Fibroblast of skin of right biceps (primary cell): ENCODE measurements at regions not wholly inside any gene's neighbourhood (a gene's known extent, or its start where the extent isn't known, plus 50 kb on each side); places are given as distances from the start of the nearest gene placed in this dataset.
"Not testable (repeated sequence)": the region's sequence is repeated elsewhere in the genome, so short reads cannot be mapped to it uniquely, and the experiment has no call there.

ENCODE experiments used
- DNase-seq: peaks from one replicate; pipeline ENCODE4 v3.0.0-alpha.2; 2013

DNA sequence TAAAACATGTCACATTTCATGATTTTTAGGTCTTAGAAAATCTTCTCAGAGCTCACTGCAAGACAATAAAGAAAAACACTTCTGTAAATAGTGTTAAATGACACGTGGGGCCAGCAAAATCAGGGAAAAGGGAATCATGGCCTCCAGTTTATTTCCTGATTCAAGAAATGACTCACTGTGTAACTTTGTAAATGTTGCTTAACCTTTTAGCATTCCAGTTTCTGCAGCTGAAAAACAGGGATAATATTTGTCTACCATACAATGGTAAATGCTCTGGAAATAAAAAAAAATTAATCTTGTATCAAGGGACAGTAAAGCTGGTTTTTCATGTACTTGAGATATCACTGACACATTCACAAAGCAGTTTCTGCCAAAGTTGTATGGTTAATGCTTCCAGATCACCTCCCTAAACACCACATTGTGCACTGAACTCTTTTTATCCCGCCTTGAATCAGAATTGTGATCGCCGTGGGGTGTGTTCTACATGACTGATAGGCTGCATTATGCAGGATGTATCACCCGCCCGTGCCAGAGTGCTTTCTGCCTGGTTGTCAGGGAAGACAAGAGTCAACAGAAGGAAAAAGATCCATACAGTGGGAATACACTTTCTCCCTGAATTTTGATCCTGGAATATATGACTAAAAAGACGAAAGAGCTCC, 238.8 kb downstream of the IKZF2 start:
- peak; percentile 48 for DNase-seq

DNA sequence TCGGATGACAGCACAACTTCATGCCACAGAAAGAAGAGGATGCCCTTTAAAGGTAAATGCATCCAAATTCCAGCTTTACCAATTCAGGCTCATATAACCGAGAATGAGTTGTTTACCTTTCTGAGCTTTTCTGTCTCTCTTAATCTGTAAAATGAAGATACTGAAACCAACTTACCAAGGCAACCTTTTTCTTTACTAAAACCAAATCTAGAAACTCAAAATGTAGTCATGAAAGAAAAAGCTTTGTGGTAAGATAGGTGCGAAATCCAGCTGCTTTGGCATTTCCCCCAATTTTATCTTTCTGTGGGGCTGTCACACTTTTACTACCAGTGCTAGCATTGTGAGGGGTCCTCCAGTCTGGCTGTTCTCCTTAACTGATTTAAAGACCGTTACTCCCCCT, 240.4 kb downstream of the IKZF2 start:
- no peak for DNase-seq

DNA sequence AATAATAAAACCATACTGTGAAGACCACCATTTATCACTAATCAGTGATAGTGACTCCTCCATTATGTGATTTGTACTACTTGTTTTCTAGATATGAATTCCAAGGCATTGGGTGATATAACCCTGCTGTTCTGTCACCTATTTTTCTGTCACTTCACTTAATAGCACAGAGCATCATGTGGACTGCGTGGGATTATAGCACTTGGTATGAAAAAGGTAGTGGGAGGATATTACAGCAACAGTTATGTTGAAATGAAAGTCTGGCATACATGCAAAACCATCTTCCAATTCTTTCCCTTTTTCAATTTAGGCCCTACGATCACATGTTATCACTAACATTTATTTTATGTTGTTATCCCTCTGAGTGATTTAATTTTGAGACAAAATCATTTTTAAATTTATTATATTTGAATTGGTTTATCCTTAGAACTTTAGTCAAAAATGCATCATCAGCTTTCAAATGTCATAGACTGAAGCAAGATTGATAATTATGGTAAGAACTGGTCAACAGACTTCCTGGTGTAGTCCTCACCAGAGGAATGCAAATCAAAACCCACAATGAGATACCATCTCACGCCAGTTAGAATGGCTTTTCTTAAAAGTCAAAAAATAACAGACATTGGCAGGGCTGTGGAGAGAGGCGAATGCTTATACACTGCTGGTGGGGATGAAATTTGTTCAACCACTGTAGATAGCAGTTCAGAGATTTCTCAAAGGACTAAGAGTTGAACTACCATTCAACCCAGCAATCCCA, 242.6 kb downstream of the IKZF2 start:
- no peak for DNase-seq

DNA sequence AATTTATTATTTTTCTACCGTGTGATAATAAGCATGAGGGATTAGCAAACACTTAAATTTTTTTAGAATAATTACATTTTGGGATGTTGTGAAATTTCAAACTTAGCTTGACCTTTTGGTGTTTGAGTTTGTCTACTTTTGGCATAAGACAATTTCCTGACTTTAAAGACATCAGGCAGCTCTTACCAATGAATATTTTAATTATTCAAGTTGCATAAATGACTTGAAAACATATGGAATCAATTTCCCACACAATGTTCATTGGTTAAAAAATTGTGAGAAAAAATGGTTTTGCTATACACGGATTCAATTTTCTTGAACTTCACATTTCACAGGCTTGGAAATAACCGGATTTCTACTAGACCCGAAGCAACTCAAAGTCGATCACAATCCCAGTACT, 243.4 kb downstream of the IKZF2 start:
- no peak for DNase-seq

DNA sequence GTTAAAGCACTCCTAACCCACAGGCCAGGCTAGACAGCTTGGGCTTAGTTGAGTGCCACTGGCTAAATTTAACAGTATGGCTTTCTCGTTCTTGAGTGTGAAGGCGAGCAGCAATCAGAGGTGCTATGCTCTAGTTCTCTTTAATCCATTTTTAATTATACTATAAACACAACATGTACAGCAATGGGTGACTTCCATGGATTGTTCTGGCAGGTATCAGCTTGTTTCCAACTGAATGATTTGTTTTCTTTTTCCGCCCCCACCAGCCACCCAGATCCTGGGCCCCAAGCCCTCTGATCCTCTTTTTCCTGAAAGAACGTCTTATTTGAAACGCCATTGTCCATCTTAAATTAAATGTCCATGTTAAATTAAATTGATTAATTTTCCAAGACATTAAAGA, 244.8 kb downstream of the IKZF2 start:
- no peak for DNase-seq

DNA sequence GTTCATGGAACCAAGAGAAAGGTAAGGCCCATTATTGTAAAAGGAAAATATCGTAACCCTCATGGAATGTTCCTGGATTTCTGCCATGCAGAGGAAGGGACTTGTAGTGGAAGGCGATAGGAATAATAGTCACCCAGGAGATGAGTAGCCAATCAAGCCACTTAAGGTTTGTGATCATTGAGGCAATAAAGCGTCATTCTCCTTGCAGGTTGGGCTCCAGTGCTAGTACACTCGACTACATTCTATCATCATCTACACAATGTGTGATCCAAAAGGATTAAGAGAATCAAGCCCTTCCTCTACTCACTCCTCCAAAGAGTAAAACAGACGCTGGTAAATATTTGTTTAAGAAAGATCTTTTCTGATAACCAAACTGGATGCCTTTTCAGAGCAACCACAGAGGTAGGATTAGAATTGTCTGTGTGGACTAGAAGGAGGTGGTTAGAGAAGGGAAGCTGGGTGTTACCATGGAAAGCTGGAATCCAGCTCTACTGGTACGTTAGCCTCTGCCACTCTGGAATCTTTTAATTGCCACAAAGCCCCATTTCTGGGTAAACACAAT, 245.7 kb downstream of the IKZF2 start:
- DNase-seq: peak; percentile 15

DNA sequence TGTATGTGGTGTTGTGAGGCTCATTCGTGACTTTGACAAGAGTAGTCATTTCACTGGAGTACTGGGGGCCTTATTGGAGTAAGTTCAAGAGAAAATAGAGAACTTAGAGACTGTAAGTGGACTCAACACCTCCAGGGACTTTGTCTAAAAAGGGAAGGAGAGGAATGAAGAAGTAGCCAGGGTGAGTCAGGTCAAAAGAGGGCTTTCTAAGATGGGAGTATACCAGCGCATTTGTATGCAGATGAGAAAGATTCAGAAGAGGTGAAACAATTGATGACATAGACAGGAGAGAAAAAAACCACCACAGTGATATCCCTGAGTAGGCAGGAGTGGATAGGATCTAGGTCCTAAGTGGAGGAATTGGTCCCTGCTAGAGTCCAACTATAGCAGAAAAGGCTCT, 246.8 kb downstream of the IKZF2 start:
- no peak for DNase-seq

DNA sequence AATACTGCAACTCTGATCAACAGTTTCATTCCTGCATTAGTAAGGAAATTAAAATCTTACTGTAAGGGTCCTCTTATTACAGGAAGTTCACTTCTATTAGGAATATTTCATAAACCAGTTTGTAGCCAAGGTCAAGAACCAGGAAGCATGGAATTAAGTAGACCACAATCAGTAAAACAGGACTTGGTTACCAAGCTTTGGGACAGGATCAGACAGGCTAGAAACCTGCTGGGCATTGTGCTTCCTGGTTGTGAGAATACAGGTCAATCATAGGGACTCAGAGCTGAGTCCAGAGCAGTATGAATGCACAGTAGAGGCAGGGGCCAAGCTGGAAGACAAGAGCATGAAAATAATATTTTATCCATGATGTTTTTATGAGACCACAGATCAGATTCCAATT, 248.0 kb downstream of the IKZF2 start:
- DNase-seq: no peak

DNA sequence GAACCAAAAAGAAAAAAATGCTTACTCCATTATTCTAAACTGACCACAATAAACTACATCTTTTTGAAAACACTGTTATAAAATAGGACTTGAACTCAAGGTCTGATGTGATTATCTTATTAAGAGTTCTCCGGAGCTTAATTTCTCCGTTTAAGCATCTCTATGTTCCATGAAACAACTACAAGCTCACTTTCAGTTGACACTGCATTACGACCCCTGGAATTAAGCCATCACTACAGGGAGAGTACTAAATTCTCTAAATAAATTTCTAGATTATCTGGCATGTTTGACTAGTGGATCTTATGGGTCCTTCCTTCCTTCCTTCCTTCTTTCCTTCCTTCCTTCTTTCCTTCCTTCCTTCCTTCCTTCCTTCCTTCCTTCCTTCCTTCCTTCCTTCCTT, 249.0 kb downstream of the IKZF2 start:
- DNase-seq: no peak

DNA sequence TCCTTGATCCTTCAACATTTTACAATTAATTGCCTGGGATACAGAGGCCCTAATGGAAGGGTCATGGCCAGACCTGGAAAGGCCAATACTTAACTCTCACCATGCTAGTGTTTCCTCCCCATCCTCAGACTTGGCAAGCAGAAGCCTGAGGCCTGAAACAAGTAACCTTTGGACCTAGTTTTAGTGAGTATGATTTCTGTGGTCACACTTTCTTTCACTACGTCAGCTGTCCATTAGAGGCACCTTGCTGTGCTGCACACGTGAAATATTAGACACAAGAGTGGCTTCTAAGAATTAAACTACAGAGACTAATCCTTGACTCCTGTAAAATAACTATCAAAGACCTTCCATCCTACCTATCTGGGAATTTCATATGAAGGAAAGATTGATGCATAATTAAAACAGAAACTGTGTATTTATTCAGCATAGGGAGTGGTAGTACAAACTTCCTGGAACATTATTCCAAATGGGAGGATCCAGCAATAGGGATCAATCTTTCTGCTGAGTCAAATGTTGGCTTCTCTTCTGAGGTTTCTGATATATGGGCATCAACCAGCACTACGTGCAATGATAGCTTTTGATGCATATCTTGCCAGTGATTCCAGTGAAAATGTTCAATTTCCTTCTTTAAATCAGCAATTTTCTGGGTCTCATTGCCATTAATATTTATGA, 249.7 kb downstream of the IKZF2 start:
- no peak for DNase-seq

DNA sequence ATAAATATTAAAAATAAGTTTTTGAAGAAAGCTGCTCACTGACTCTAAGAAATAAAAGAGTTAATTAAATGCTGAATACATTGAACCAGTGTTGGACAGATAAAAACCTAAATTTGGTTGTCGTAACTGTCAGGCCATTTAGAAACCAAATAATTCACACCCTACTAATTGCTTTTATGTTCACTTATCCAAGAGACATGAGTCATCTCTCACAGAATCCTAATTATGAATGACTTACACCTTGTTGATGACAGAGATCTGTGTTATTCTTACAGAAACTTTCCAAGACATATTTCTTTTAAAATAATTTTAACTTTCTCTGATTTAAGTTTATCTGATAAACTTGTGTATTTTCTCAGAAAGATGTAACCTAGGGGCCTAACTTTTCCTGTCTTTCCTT, 250.7 kb downstream of the IKZF2 start:
- no peak for DNase-seq

DNA sequence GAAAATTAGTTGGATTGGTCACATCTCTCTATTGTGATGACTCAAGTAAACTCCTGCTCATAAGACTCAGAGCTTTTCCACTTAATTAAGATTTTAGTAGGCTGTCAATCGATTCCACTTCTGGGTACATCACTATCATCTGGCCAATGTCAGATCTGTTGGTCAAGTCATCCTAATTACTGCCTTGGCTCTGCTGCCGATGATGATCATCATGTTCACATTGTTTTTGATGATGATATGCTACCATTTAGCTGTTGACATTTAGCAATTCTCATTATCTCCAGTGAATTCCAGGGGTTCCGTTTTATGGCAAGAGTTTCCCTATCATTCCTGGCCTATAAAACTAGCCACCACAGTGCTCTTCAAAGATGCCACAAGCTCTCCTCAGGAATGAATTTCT, 253.4 kb downstream of the IKZF2 start:
- DNase-seq: no peak

DNA sequence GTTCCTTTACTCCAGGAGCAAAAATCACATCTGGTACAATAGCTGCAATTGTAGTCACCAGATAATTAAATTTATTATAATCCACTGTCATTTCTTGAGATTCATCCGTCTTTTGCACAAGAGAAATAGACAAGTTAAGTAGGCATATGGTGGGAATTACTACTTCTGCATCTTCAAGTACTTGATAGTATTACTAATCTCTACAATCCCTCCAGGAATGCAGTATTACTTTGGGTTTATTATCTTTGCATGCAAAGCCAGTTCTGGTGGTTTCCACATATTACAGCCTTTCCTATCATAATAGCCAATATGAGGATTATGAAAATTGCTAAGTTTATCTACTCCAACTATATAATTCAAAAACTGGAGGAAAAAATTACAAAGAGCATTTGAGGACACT, 254.1 kb downstream of the IKZF2 start:
- DNase-seq: no peak

DNA sequence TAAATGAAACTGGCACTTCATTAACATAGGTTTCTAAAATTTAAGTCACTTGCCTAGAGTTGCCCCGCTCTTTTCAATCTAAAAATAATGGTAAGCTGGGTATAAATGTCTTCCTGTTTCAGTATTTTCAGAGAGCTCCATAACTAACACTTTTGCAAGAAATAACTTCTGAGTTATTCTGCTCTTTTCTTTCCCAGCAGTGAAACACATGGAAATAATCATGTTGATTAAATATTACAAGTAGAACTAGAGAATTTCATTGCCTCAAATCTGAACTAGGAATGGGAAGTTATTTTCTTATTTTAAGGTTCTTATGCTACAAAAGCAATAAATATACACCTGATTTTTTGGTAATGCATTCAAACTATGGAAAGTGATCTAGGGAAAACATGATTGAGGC, 257.4 kb downstream of the IKZF2 start:
- no peak for DNase-seq

DNA sequence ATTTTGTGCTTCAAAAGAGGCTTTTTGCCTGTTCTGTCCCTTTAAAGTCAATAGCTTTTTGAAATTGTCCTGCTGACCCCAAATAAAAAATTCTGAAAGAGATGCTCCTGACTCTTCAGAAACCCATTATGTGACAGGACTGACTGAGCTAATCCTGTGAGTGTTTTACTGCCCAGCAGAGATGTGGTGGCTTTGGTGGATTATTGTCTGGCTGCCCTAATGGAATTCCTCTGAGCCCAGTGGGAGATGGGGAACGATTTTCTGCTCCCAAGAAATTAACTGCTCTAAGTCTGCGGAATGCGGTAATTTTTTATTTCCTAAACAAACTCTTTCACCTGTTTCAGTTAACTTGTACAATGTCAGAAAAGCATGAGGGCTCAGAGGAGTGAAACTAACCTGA, 258.2 kb downstream of the IKZF2 start:
- no peak for DNase-seq

DNA sequence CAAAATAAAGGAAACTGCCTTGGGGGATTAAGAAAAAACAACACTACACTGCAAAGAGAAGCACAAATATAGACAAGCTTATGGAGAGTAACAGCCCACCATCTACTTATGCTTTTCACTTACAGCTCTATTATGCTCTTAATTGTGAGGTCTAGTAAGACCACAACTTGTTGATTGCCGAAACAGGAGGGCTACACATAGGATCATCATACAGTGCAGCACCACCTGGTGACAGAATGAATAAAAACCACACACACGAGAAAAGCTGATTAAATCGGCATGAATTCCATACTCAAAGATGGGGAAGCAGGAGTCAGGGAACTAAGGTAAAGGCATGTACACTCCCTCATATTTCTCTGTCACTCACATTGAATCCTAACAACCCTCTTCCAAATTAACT, 259.2 kb downstream of the IKZF2 start:
- DNase-seq: peak; percentile 18

DNA sequence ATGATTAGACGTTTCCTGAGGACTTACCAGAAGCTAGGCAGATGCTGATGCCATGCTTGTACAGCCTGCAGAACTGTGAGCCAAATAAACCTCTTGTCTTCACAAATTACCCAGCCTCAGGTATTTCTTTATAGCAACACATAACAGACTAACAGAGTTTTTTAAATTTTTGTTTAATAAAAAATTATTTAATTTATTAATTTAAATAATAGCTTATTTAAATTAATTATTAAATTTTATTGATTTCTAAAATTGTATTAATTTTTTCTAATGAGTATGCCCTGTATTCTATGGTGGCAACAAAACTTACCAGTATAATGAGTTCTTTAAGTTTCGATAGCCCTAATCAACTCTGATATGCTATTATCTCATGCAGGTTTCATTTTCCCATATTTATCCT, 259.8 kb downstream of the IKZF2 start:
- no peak for DNase-seq

DNA sequence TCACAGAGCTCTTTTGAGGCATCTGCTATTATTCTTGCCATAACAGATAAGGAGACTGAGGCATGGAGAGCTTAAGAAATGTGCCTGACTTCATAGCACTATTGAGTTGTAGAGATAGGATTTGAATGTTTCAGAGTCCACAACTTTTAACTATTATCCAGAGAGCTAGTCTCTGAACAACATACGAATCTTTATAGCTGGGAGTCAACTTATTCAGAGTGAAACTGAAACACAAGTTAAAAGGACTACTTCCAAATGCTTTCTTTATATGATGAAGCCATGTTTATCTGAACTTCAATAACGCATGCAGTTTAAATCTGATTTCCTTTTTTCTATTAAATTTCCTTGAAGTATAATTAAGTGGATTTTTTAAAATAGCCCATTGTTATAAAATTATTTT, 268.8 kb downstream of the IKZF2 start:
- DNase-seq: no peak

DNA sequence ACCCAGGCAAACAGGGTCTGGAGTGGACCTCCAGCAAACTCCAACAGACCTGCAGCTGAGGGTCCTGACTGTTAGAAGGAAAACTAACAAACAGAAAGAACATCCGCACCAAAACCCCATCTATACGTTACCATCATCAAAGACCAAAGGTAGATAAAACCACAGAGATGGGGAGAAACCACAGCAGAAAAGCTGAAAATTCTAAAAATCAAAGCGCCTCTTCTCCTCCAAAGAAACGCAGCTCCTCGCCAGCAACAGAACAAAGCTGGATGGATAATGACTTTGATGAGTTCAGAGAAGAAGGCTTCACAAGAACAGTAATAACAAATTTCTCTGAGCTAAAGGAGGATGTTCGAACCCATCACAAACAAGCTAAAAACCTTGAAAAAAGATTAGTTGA, 274.9 kb downstream of the IKZF2 start:
- not testable (repeated sequence) for DNase-seq

DNA sequence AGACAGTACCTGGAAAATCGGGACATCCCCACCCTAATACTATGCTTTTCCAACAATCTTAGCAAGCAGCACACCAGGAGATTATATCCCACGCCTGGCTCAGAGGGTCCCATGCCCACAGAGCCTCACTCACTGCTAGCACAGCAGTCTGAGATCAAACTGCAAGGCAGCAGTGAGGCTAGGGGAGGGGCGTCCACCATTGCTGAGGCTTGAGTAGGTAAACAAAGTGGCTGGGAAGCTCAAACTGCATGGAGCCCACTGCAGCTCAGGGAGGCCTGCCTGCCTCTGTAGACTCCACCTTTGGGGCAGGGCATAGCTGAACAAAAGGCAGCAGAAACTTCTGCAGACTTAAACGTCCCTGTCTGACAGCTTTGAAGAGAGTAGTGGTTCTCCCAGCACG, 275.5 kb downstream of the IKZF2 start:
- DNase-seq: not testable (repeated sequence)

DNA sequence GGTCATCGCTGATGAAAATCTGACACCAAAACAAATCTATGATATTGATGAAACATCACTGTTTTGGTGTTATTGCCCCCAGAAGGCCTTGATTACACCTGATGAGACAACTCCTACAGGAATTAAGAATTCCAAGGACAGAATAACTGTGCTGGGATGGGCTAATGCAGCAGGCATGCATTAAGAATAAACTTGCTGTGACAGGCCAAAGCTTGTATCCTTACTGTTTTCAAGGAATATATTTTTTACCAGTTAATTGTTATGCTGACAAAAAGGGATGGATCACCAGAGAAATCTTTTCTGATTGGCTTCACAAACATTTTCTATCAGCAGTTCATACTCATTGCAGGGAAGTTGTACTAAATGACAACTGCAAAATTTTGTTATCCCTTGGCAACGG, 278.2 kb downstream of the IKZF2 start:
- DNase-seq: no peak

DNA sequence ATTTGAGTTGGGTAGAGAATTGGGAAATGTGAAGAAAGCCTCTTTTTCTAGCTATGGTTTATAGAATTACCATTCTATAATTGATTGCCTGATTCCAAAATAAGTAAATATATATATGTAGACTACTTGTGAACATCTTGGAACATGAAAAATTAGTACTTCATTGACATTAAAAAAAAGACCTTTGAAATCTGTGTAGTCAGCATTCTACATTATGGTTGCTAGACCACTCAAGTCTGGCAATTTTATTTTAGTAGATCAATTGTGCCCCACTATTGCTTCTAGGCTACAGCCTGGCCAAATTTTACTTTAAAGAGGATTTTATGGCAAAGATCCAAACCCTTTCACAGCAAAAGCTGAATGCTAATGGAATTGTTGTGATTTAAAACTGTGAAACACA, 279.8 kb downstream of the IKZF2 start:
- DNase-seq: no peak

DNA sequence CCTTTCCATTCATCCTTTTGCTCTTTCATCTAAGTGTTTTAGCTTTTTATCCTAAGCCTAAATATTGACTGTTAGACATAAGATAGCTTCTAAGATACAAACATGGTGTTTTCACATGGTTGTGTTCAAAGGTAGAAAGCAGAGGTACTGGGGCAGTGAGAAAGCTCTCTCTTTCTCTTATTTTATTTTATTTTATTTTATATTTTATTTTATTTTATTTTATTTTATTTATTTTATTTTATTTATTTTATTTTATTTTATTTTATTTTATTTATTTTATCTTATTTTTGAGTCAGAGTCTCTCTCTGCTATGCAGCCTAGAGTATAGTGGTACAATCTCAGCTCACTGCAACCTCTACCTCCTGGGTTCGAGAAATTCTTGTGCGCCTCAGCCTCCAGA, 287.2 kb downstream of the IKZF2 start:
- DNase-seq: no peak

DNA sequence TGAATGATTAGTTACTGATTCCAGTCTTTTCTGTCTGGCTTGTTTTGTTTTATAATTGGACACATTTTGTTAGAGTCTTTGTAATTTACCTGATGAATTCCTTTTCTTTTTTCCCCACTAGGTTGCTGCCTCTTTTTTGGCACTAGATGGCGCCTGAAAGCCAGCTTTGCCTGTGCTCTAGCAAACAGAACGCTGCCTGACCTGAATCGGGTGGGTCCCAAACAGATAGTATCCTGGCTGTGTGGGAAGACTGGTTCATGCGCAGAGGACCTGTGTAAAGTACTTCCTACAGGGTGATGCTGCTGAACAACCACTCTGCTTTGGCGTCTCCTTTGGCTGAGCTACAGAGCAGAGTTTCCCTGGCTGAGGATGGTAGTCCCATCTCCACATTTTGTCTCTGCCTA, 288.2 kb downstream of the IKZF2 start:
- DNase-seq: peak; percentile 13
